ENCODE measurements at regions not wholly inside any gene's neighbourhood (a gene's known extent, or its start where the extent isn't known, plus 50 kb on each side); places are given as distances from the start of the nearest gene placed in this dataset.

- TF ChIP-seq POLR2A (IDR thresholded peaks at IDR 0.05; ENCODE audit: low read depth, low read length) (no peak), POLR2AphosphoS5 (IDR thresholded peaks at IDR 0.05; ENCODE audit: low read depth, low read length) (no peak)
Measured at GRCh38 chr13:99661791-99662190, 160.5 kb downstream of the TM9SF2 start.

Data from GM12892 (cell line).